Stimulated activated CD4-positive, alpha-beta T cell treated with anti-CD3 and anti-CD28 coated beads, TNF-alpha, amount 100 ng/mL, for 4 hours (primary cell): ENCODE measurements at regions not wholly inside any gene's neighbourhood (a gene's known extent, or its start where the extent isn't known, plus 50 kb on each side); places are given as distances from the start of the nearest gene placed in this dataset.

Source experiments
- DNase-seq, 3 experiments: peaks; one replicate each; pipeline ENCODE4 v3.0.0-alpha.2; 2020; ENCODE audit warnings: low read depth in 3 of 3

- DNase-seq = no peak
These were observed 159.0 kb upstream of the NOX3 start for GRCh38 chr6:155614606-155615005.

DNA sequence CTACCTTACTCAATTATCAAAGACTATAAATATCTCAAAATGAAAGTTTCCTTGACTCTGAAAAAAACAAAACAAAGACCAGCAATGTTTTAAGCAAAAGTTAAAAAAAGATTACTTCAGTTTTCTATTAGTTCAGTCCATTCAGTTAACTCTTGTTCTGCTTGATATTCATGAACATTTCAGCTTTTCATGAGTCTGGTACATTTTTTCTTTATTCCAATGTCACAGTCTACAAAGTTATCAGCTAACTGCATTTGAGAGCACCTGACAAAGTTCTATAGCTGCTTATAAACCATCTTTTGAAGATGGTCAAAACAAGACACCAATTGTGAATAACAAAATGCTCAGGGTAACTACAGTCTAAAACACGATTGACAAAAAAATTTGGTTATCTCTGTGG, 156.1 kb upstream of the NOX3 start:
- no peak for DNase-seq

GRCh38 chr6:155604991-155605390, 149.4 kb upstream of the NOX3 start:
- no peak for DNase-seq

GRCh38 chr6:155599561-155599960, 143.9 kb upstream of the NOX3 start:
- DNase-seq = no peak

- no peak for DNase-seq
These were observed 143.5 kb upstream of the NOX3 start for GRCh38 chr6:155599160-155599559.

DNA sequence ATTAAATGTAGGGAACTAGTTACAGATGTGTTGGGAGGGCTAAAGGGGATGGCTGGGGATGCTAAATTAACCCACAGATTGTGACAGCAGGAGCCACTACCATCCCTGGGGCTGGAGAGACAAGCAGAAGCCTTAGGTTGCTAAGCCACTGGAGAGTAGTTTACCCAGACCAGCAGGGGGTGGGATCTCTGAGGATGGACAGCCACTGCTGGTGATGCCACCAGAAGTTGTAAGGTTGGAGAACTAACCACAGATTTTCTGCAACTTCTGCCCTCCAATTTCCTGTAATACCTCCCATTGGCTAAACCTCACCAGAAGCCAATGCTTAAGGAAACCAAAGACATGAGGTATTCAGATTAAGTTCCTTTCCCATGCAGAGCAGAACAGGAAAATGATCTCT, 139.6 kb upstream of the NOX3 start:
- DNase-seq = no peak

DNA sequence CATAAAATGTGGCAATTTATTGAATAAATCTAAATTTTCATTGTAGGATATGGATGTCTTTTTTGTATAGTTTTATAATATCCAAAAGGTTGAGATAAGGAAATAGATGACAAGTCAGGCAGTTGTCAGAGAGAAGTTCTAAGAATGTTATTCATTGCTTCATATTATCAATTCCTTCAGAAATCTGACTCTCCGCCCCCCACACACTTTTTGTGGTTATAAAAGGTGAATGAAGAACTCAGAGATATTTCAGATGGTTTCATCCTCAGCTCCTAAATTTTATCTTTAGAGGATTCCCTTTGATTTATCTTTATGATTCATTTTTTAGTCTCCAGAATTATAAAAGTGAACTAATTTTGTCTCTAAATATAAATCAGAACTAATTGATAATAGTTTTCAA, 136.1 kb upstream of the NOX3 start:
- no peak for DNase-seq

GRCh38 chr6:155589190-155589589, 133.6 kb upstream of the NOX3 start:
- no peak for DNase-seq

DNA sequence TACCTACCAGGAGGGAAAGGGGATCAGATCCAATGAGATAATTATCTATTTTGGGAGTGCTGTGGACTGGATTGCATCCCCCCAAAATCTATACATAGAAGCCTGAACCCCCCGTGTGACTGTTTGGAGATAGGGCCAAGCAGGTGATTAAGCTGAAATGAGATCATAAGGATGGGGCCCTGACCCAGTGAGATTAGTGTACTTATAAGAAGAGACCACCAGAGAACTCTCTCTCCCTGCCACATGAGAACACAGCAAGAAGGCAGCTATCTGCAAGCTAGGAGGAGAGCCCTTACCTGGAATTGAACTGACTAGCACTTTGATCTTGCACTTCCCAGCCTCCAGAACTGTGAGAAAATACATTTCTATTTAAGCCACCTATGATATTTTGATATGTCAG, 132.2 kb upstream of the NOX3 start:
- DNase-seq = no peak

GRCh38 chr6:155586090-155586489, 130.5 kb upstream of the NOX3 start:
- DNase-seq = no peak

GRCh38 chr6:155584006-155584405, 128.4 kb upstream of the NOX3 start:
- DNase-seq = no peak

GRCh38 chr6:155582016-155582991, 126.7 kb upstream of the NOX3 start:
- DNase-seq = no peak

- DNase-seq = no peak
These were observed 125.3 kb upstream of the NOX3 start for GRCh38 chr6:155580904-155581303.

DNA sequence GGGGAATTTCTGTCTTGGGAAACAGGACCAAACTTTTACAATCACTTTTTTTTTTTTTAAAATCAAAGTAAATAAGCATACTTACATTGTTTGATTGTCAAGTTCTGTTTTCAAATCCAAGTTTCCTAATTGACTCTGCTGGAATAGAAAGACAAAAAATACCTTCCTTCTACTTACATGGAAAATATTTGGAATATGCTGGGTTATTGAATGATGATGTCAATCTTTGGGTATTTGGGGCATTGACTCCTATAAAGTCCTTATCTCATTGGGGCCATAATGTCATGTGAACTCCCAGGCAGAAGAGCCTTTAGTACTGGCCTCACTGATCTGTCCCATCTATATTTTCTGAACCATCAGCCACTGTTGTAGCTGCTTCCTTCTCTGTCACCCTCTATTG, 122.6 kb upstream of the NOX3 start:
- DNase-seq = no peak

GRCh38 chr6:155561966-155562364, 106.3 kb upstream of the NOX3 start:
- no peak for DNase-seq

GRCh38 chr6:155561257-155561965, 105.8 kb upstream of the NOX3 start:
- DNase-seq = no peak

GRCh38 chr6:155549928-155550327, 94.3 kb upstream of the NOX3 start:
- DNase-seq = no peak

DNA sequence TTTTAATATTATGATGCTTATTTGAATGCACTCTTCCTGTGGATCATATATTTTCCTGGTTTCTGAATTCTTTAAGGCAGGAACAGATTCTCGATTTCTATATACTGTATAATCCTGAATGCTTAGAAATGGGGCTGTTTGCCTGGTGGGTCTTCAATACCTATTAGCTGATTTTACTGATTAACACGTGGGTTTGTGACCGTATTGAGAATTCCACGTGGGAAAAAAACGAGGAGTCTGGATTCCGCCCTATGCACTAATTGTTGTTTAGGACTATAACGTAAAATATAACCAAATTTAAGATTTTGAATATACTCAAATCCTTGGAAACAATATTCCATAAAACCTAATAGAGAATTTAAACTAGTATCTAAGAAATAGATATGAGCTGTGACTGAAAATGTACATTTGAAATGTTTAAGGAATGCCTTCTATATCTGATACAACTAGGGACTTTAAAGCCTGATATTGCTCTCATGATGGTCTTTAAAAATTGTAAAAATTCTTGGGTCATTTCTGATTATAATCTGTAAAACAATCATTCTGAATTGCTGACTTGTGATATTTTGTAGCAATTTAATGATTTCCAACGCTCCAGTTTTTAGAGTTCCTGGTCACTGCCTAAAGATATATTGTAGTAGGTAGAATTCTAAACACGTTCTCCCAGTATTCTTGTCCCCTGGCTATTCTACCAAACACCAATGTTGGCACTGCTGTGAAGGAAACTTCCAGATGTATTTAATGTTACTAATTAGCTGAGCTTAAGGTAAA, 93.6 kb upstream of the NOX3 start:
- no peak for DNase-seq

GRCh38 chr6:155548576-155548975, 92.9 kb upstream of the NOX3 start:
- no peak for DNase-seq

DNA sequence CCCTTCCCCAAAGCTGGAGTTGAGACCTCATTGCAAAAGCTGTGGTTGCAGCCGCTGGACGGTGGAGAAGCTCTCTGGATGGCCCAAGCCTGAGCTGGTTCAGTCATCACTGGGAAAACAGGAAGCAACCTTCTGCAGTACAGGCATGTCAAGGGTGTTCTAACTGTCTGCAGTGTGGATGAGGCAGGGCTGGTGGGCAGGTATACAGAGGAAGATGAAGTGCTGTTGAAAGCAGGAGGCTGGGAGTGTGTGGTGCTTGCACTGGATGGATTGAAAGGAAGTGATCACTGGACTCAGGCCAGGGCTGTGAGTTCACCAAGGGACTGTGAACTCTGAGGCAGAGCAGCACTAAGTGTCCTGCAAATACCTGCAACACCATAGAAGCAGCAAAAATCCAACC, 89.0 kb upstream of the NOX3 start:
- no peak for DNase-seq

DNA sequence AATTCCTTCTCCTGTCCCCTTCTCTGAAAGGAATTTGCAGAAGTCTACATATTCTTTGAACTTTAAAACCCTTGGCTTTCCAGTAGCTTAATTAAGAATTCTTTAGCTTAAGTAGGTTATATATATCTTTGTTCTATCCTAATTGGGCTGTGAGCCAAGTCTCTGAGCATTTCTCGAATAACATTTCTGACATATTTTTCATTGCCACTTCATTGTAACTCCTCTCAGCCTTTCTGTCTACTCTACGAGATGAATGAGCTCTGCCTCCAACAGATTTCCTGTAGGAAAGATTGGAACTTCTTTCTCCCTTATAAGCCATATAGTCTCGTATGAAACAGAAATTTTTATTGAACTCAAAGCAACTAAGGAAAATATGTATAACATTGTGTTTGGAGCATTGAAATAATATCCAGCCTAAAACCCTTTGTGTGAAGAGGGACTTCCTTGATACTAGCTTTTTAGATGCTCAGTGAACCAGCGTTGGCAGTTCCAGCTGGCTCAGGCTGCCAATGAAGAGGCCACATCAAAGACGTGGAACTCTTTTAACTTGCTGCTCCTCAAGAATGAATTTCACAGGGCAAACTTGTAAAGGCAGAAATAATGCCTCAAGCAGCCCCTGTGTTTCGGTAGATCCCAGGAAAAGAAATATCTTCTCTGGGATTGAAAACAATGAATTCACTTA, 87.7 kb upstream of the NOX3 start:
- DNase-seq = no peak

DNA sequence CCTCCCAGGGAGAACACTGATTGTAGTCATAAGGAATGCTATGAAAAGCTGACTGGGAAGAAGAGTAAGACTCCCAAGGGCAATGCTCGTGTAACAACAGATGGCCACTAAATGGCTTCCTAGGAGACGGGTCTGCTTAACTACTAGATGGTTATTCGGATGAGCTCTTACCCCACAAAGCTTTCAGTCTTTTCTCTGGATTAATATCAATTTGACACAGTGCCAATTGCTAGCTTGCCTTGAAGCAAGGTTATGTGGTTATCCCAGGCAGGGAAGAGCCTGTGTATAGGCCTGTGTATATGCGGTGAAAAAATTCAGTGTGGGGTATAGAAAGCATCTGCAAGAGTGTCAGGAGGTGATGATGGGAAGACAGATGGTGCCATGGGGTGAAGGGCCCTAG, 86.4 kb upstream of the NOX3 start:
- DNase-seq = no peak
